GM21576 (cell line): ENCODE measurements at regions not wholly inside any gene's neighbourhood (a gene's known extent, or its start where the extent isn't known, plus 50 kb on each side); places are given as distances from the start of the nearest gene placed in this dataset.
"Not testable (repeated sequence)": the region's sequence is repeated elsewhere in the genome, so short reads cannot be mapped to it uniquely, and the experiment has no call there.

Experiments
- ATAC-seq: cut with Tn5 transposase; IDR thresholded peaks from one replicate; pipeline ENCODE4 v1.9.1; 2021; ENCODE audit warnings: mild to moderate bottlenecking, moderate library complexity; ENCODE audit not compliant: unreplicated experiment

DNA sequence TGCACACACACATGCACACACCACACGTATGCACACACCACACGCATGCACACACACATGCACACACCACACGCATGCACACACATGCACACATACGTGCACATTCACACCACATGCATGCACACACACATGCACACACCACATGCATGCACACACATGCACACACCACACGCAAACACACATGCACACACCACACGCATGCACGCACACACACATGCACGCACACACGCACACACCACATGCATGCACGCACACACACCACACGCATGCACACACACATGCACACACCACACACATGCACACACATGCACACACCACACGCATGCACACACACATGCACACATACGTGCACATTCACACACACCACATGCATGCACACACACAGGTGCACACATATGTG lies 169.8 kb upstream of the SALL3 start:
- ATAC-seq, result no peak

DNA sequence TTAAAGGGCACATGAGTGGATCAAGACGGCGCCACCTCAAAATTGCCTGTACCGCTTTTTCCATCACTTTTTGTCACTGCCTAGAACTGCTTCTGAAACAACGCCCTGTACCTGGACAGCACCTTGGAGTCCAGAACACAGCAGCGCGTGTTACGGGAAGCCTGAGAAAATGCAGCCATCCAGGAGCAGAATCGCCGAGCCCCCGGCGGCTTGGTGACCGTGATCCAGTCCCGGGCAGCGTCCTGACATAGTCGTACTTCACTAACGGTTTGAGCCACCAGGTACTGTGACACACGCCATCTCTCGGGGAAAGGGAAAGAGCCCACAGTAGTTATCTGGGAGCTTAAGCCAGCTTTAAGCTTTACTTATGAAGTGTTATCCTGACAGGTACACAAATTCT lies 168.9 kb upstream of the SALL3 start:
- no peak for ATAC-seq

DNA sequence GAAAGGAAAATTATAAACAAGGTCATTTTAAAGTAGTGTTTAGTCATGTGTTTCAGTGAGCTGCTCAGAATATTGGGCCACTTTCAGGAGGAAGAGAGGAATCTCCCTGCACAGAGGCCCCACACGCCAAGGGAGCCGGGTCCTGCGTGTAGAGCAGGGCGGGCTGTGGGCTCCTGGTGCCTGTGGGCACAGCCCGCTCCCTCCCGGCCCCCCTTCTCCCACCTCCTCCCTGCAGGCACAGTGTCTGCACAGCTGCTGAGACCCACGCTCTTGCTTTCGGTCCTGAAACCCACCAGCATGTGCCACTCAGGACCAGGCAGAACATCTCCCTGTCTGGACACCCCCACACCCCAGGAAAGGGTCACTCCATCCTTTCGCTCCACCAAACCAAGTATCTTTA lies 167.6 kb upstream of the SALL3 start:
- ATAC-seq, result no peak

- no peak for ATAC-seq
Observed at GRCh38 chr18:78813156-78813555, 166.5 kb upstream of the SALL3 start.

DNA sequence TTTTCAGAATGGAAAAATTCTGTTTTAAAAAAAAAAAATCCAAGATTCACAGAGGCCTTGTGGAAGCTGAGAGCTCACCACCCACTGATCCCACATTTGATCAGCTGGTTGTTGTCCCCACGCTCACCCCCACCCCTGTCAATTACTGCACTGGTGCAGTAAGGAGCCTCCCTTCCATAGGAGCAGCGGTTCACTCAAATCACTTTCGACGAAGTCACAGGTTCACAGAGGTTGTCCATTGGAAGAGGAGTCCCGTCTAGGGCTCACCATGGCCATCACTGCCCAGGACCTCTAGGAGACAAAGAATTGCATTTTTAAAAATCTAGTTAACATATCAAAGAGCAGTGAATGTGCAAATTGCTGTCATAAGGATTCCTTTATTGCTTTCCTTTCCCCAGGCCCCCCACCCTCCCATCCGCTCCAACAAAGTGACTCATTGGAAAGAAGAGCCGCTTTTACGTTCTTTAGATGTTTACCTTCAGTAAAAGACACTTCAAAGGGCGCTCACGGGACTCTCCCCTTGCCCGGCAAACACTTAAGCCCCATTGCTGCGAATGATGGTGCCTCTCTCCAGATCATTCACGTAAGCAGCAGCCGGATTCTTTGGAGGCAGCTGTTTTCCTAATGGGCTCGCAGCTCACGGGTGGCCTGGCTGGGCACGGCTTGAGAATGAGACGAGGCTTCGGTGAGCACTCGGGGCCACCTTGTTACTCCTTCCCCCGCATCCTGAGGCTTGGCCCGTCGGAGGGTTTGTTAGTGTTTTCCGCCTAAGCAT lies 165.5 kb upstream of the SALL3 start:
- ATAC-seq, result no peak

DNA sequence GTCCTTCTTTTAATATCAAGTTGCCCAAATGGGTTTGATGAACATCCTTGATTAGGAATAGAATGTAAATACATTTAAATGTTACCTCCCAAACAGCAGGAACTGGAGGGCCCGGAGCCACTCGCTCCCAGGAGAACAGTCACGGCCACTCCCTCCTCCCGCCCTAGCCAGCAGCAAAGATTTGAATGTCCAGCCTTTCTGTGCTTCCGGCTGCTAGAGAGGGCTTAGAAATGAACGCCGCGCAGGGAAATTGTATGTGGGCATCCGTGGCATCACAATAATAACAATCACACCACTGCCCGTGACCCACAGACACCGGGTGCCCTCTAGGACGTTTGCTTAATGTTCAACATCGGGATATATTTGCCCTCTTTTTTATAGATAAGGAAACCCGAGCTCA lies 164.9 kb upstream of the SALL3 start:
- ATAC-seq, result no peak

DNA sequence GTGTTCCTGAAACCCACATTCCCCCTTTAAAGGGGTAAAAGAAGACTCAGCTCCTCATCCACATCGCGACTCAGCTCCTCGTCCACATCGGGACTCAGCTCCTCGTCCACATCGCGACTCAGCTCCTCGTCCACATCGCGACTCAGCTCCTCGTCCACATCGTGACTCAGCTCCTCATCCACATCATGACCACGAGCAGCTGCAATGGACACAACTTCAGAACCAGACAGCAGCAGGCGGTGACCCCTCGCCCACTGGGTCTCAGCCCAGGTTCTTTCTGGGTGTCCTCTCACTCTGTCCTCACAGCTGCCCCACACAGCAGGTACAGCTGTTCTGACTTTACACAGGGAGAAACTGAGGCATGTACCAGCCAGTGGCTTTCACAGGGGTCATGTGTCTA lies 163.5 kb upstream of the SALL3 start:
- no peak for ATAC-seq

- no peak for ATAC-seq
Observed at GRCh38 chr18:78816916-78817315, 162.7 kb upstream of the SALL3 start.

DNA sequence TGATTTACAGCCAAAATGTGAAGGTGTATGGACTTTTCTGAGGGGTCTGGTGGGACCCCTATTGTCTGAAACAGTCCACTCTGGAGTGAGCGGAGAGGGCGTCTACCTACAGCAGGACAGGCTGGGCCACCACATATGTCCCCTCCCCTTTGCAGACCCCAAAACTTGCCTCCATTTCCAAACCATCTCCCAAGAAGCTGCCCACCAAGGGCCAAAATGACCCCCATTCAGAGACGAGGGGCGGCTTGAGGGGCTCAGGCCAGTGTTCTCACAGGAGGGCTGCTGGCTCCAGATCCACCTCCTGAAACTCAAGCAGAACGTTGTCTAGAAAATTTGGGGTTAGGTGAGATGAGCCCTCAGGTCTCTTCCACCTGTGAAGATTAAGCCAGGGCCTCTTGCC lies 161.1 kb upstream of the SALL3 start:
- no peak for ATAC-seq

GRCh38 chr18:78818961-78819360 lies 160.7 kb upstream of the SALL3 start:
- ATAC-seq, result no peak

GRCh38 chr18:78820161-78820834 lies 159.3 kb upstream of the SALL3 start:
- no peak for ATAC-seq

DNA sequence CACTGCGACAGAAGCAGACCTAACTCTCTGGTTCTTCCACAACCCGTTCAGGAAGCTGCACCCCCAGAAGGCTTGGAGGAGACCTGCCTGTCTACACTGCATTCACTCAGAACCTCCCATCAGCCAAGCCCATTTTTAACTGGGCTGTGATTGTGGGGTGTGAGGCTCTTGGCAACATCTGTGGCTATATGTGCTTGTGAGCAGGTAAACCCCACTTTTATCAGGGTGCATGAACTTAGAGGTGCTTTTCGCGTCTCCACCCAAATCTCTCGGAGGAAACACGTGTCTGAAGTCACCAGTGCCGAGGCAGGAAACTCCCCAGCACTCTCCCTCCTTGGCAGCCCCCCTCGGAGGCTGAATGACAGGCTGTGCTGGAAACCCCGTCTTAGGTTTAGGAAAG lies 158.2 kb upstream of the SALL3 start:
- no peak for ATAC-seq

DNA sequence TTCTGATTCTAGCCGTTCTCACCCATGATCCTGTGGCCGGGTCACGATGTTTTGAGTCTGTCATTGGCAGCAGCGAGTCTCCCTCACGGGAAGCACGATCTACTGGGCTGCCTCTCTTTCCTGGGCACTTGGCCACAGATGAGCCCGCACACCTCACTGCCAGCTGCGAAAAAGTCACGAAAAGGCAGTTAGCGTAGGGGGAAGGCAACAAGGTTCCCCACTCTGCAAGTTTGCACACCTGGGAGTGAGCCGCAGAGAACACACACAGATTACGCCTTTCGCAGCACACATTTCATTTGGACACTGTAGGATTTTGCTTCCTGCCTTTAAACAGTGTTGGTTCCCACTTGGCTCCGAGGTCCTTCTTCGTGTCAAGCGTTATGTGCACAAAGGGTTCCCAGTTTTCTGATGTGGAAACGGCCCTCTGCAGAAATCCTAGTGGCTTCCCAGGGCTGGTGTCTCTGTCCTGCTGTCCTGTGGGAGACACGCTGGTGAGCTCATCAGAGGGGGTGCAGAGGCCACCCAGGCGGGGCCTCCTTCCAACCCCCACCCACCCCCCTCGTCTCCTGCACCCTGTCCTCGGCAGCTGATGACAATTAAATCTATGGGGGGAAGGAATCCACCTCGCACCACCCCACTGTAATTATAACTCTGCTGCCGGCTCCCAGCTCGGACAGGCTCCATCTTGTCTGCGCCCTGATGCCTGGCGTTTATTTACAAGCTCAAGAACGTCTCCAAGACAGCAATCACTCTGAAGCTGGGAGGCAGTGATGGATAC lies 157.3 kb upstream of the SALL3 start:
- ATAC-seq, result no peak

DNA sequence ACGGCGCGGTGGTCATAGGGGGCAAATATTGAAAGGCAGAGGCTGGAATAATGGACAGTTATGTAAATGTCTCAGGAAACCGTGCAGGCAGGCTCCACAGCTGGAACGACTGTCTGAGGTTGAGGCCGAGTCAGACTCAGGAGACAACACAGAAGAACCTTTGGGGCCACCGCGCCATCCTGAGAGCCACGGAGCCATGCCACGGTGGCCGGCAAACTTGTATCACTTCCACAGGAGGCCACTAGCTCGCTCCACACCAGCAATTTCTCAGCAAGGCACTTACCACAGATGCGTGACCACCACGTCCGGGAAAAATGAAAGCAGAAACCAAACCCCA lies 156.7 kb upstream of the SALL3 start:
- no peak for ATAC-seq

DNA sequence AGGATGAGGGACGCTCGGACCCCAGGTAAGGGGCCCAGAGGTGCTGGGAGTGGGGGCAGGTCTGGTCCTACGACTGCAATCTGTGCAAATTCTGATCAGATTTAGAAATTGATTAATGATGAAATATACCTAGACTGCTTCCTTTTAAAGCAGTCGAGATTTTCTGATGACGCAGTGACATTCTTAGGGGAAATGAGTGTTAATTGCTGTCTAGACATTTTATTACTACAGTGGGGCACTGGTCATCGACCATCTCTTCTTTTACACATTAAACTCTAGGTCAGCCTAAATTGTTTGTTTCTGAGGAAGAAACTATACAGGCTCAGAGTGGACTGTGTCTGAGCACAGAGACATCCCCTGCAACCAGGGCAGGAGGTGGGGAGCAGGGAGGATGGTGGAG lies 154.4 kb upstream of the SALL3 start:
- ATAC-seq, result no peak

- ATAC-seq, result no peak
Observed at GRCh38 chr18:78826631-78827030, 153.0 kb upstream of the SALL3 start.

GRCh38 chr18:78827141-78827540 lies 152.5 kb upstream of the SALL3 start:
- no peak for ATAC-seq

GRCh38 chr18:78828131-78828530 lies 151.5 kb upstream of the SALL3 start:
- ATAC-seq, result no peak

GRCh38 chr18:78829026-78829425 lies 150.6 kb upstream of the SALL3 start:
- not testable (repeated sequence) for ATAC-seq

- ATAC-seq, result no peak
Observed at GRCh38 chr18:78830161-78830560, 149.5 kb upstream of the SALL3 start.

GRCh38 chr18:78830826-78831225 lies 148.8 kb upstream of the SALL3 start:
- ATAC-seq, result no peak

GRCh38 chr18:78831603-78832002 lies 148.0 kb upstream of the SALL3 start:
- no peak for ATAC-seq
